ENCODE measurements at regions not wholly inside any gene's neighbourhood (a gene's known extent, or its start where the extent isn't known, plus 50 kb on each side); places are given as distances from the start of the nearest gene placed in this dataset.

GRCh38 chr1:168970926-168971659, 135.4 kb upstream of the ATP1B1 start:
- ATAC-seq: no peak
- TF ChIP-seq CSDC2 (CRISPR knock-in tag; IDR thresholded peaks at IDR 0.05): no peak
- TF ChIP-seq TCF4 (CRISPR knock-in tag; IDR thresholded peaks at IDR 0.05; ENCODE audit: borderline replicate concordance): no peak
- no peak for TF ChIP-seq RARB (CRISPR knock-in tag; IDR thresholded peaks at IDR 0.05)
- TF ChIP-seq POU6F1 (CRISPR knock-in tag; IDR thresholded peaks at IDR 0.05; ENCODE audit: borderline replicate concordance, low read depth): no peak
- no peak for TF ChIP-seq SNAI2 (CRISPR knock-in tag; IDR thresholded peaks at IDR 0.05)
- TF ChIP-seq PPARA (CRISPR knock-in tag; IDR thresholded peaks at IDR 0.05; ENCODE audit: borderline replicate concordance): no peak
- TF ChIP-seq BACH2 (CRISPR knock-in tag; IDR thresholded peaks at IDR 0.05; ENCODE audit: borderline replicate concordance): no peak
- no peak for TF ChIP-seq OSR1 (CRISPR knock-in tag; IDR thresholded peaks at IDR 0.05)
- no peak for TF ChIP-seq ARNTL (CRISPR knock-in tag; IDR thresholded peaks at IDR 0.05; ENCODE audit: borderline replicate concordance, low read depth)
- no peak for TF ChIP-seq CREB5 (CRISPR knock-in tag; IDR thresholded peaks at IDR 0.05; ENCODE audit: low read depth)
- TF ChIP-seq ZC3H10 (CRISPR knock-in tag; IDR thresholded peaks at IDR 0.05): no peak
- no peak for TF ChIP-seq ZNF565 (CRISPR knock-in tag; conservative IDR thresholded peaks at IDR 0.05; ENCODE audit: low read depth)
- no peak for TF ChIP-seq TOX (CRISPR knock-in tag; IDR thresholded peaks at IDR 0.05; ENCODE audit: borderline replicate concordance)
- no peak for TF ChIP-seq ZFP3 (CRISPR knock-in tag; IDR thresholded peaks at IDR 0.05)
- TF ChIP-seq CSRNP3 (CRISPR knock-in tag; IDR thresholded peaks at IDR 0.05): no peak
- no peak for TF ChIP-seq GLIS3 (CRISPR knock-in tag; IDR thresholded peaks at IDR 0.05)
- TF ChIP-seq ESRRG (CRISPR knock-in tag; IDR thresholded peaks at IDR 0.05): no peak
- no peak for TF ChIP-seq ZNF8 (CRISPR knock-in tag; IDR thresholded peaks at IDR 0.05)
- TF ChIP-seq ZNF70 (CRISPR knock-in tag; IDR thresholded peaks at IDR 0.05): no peak

- no peak for TF ChIP-seq PPARA (CRISPR knock-in tag; IDR thresholded peaks at IDR 0.05; ENCODE audit: borderline replicate concordance)
- no peak for TF ChIP-seq TCF4 (CRISPR knock-in tag; IDR thresholded peaks at IDR 0.05; ENCODE audit: borderline replicate concordance)
- TF ChIP-seq SNAI2 (CRISPR knock-in tag; IDR thresholded peaks at IDR 0.05): no peak
- TF ChIP-seq OSR1 (CRISPR knock-in tag; IDR thresholded peaks at IDR 0.05): no peak
- no peak for TF ChIP-seq ESRRG (CRISPR knock-in tag; IDR thresholded peaks at IDR 0.05)
- no peak for TF ChIP-seq PATZ1 (CRISPR knock-in tag; IDR thresholded peaks at IDR 0.05; ENCODE audit: borderline replicate concordance)
- ATAC-seq: no peak
Measured at GRCh38 chr1:168972225-168972624, 134.3 kb upstream of the ATP1B1 start.

- peak; percentile 60 for ATAC-seq
- no peak for TF ChIP-seq SNAI2 (CRISPR knock-in tag; IDR thresholded peaks at IDR 0.05)
- TF ChIP-seq TSHZ2 (CRISPR knock-in tag; IDR thresholded peaks at IDR 0.05): no peak
Measured at GRCh38 chr1:168972887-168973286, 133.6 kb upstream of the ATP1B1 start.
